ENCODE measurements at regions not wholly inside any gene's neighbourhood (a gene's known extent, or its start where the extent isn't known, plus 50 kb on each side); places are given as distances from the start of the nearest gene placed in this dataset.

- TF ChIP-seq TAF1 (conservative IDR thresholded peaks at IDR 0.05) (no peak), ATF3 (IDR thresholded peaks at IDR 0.05) (no peak), SP1 (IDR thresholded peaks at IDR 0.05) (no peak), JUND (IDR thresholded peaks at IDR 0.05) (no peak), CTCF (IDR thresholded peaks at IDR 0.05; ENCODE audit: low read depth, low read length, missing input control) (no peak), MAX (IDR thresholded peaks at IDR 0.05) (no peak), FOXA1 (IDR thresholded peaks at IDR 0.05) (no peak)
Measured at GRCh38 chr4:131026771-131027170, 1930.8 kb downstream of the C4orf33 start.
